ENCODE measurements at regions not wholly inside any gene's neighbourhood (a gene's known extent, or its start where the extent isn't known, plus 50 kb on each side); places are given as distances from the start of the nearest gene placed in this dataset.

DNA sequence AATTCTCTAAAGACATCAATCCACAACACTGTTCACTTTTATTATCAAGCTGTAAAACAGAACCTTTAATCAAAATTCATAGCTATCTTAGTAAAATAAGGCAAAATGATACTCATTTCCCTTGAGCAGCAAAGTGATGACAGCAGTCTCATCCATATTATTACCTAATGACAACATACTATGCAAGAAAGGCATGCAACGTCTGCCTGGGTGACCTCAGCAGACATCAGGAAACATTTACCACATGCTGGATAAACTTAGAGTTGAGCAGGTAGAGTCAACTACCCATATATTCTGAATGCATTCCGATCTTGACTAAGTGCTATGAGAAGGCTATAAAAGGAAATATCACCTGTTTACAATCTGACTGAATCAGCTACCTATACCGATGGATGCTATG is 145.1 kb downstream of the SIPA1L2 start:
- H2AFZ ChIP-seq (ENCODE audit: low read depth) = no peak overlapping the region
- TF ChIP-seq, protein P1, sequence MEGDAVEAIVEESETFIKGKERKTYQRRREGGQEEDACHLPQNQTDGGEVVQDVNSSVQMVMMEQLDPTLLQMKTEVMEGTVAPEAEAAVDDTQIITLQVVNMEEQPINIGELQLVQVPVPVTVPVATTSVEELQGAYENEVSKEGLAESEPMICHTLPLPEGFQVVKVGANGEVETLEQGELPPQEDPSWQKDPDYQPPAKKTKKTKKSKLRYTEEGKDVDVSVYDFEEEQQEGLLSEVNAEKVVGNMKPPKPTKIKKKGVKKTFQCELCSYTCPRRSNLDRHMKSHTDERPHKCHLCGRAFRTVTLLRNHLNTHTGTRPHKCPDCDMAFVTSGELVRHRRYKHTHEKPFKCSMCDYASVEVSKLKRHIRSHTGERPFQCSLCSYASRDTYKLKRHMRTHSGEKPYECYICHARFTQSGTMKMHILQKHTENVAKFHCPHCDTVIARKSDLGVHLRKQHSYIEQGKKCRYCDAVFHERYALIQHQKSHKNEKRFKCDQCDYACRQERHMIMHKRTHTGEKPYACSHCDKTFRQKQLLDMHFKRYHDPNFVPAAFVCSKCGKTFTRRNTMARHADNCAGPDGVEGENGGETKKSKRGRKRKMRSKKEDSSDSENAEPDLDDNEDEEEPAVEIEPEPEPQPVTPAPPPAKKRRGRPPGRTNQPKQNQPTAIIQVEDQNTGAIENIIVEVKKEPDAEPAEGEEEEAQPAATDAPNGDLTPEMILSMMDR (conservative IDR thresholded peaks at IDR 0.05; ENCODE audit: low read depth, low read length) = no peak

DNA sequence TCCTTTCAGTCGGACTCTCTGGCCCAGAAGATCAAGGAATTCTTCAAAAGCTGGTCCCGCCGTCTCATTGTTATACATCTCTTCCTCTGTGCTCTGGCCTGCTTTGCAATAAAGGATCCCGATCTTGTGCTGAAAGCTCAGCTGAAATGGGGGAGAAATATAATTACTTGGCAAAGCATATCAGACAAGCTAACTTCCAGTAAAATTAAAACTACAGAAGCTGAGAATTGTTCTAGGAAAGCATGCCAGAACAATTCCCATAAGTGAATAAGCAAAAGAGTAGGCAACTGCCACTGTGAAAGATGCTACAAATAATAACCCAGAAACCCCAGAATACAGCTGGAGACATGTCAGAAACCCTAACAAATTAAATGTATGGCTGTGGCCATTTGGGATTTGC is 146.1 kb downstream of the SIPA1L2 start:
- Histone ChIP-seq H3K4me1 (ENCODE audit: low read depth, poor library complexity, severe bottlenecking) (no peaks in the 10 kb centered on the region), H3K36me3 (ENCODE audit: insufficient read depth) (no peaks in the 10 kb centered on the region), H3K4me3 (IDR thresholded peaks at IDR 0.05; ENCODE audit: insufficient read depth, low read depth, low read length) (no peak overlapping the region), H2AFZ (ENCODE audit: low read depth) (no peak overlapping the region), H3K4me2 (no peak overlapping the region), H3K79me2 (ENCODE audit: insufficient read depth, low read depth) (no peaks in the 10 kb centered on the region), H4K20me1 (ENCODE audit: insufficient read depth) (no peaks in the 10 kb centered on the region), H3K27me3 (ENCODE audit: insufficient read depth, low read depth) (no peaks in the 10 kb centered on the region), H3K9ac (no peak overlapping the region), H3K27ac (no peak overlapping the region)
- TF ChIP-seq, protein P1 (conservative IDR thresholded peaks at IDR 0.05; ENCODE audit: low read depth, low read length) = no peak

More for the DNA sequence above, 145.1 kb downstream of the SIPA1L2 start:
- no peaks in the 10 kb centered on the region for H3K27me3 ChIP-seq (ENCODE audit: insufficient read depth, low read depth)
- H3K4me2 ChIP-seq = no peak overlapping the region
- H3K4me3 ChIP-seq (IDR thresholded peaks at IDR 0.05; ENCODE audit: insufficient read depth, low read depth, low read length) = no peak overlapping the region
- no peaks in the 10 kb centered on the region for H4K20me1 ChIP-seq (ENCODE audit: insufficient read depth)
- no peaks in the 10 kb centered on the region for H3K4me1 ChIP-seq (ENCODE audit: low read depth, poor library complexity, severe bottlenecking)
- no peaks in the 10 kb centered on the region for H3K79me2 ChIP-seq (ENCODE audit: insufficient read depth, low read depth)
- no peaks in the 10 kb centered on the region for H3K36me3 ChIP-seq (ENCODE audit: insufficient read depth)
- H3K27ac ChIP-seq = no peak overlapping the region
- H3K9ac ChIP-seq = no peak overlapping the region

DNA sequence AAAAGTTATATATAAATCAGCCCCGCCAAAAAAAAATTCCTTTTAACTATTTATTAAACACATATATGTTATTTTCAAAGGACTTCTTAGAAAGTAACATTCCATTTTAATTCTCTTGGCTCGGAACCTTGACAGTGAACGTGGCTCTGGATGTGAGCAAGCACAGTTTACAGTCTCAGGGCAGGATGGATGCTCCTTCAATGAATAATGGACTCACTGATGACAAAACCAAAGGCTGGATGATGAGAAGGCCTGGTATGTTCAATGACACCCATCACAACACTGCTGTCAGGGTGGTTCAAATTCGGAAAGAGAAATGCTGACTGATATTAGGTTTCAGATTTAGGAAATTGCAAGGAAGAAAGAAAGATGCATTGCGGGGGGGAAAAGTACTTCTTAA is 148.8 kb downstream of the SIPA1L2 start:
- no peaks in the 10 kb centered on the region for H3K79me2 ChIP-seq (ENCODE audit: insufficient read depth, low read depth)
- H3K36me3 ChIP-seq (ENCODE audit: insufficient read depth) = no peaks in the 10 kb centered on the region
- no peak overlapping the region for H3K4me2 ChIP-seq
- H3K27me3 ChIP-seq (ENCODE audit: insufficient read depth, low read depth) = no peaks in the 10 kb centered on the region
- no peak overlapping the region for H2AFZ ChIP-seq (ENCODE audit: low read depth)
- TF ChIP-seq, protein P1 (conservative IDR thresholded peaks at IDR 0.05; ENCODE audit: low read depth, low read length) = no peak
- H3K9ac ChIP-seq = no peak overlapping the region
- no peaks in the 10 kb centered on the region for H3K4me1 ChIP-seq (ENCODE audit: low read depth, poor library complexity, severe bottlenecking)
- H3K4me3 ChIP-seq (IDR thresholded peaks at IDR 0.05; ENCODE audit: insufficient read depth, low read depth, low read length) = no peak overlapping the region
- H4K20me1 ChIP-seq (ENCODE audit: insufficient read depth) = no peaks in the 10 kb centered on the region
- H3K27ac ChIP-seq = no peak overlapping the region

DNA sequence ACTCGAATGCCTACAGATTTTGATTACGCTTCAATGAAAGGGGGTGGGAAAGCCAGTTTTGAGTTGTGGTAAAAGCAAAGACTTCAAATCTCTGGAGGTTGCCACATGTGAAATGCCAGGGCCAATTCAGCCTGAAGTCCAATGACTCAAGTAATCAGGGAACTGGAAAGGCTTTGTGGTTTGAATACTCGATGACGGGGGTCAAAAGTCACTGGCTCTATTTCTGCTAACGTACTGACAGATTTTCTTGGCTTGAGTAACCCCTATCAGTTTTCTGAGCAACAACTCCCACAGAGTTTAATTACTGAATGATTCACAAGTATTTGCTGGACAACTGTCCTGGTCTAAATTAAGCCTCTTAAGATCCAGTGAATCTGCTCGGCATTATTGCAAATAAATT is 152.2 kb downstream of the SIPA1L2 start:
- no peaks in the 10 kb centered on the region for H3K36me3 ChIP-seq (ENCODE audit: insufficient read depth)
- H3K9ac ChIP-seq = no peak overlapping the region
- H3K27me3 ChIP-seq (ENCODE audit: insufficient read depth, low read depth) = no peaks in the 10 kb centered on the region
- H3K79me2 ChIP-seq (ENCODE audit: insufficient read depth, low read depth) = no peaks in the 10 kb centered on the region
- TF ChIP-seq, protein P1 (conservative IDR thresholded peaks at IDR 0.05; ENCODE audit: low read depth, low read length) = no peak
- no peak overlapping the region for H3K4me2 ChIP-seq
- H3K4me3 ChIP-seq (IDR thresholded peaks at IDR 0.05; ENCODE audit: insufficient read depth, low read depth, low read length) = no peak overlapping the region
- no peak overlapping the region for H2AFZ ChIP-seq (ENCODE audit: low read depth)
- no peaks in the 10 kb centered on the region for H3K4me1 ChIP-seq (ENCODE audit: low read depth, poor library complexity, severe bottlenecking)
- no peak overlapping the region for H3K27ac ChIP-seq
- no peaks in the 10 kb centered on the region for H4K20me1 ChIP-seq (ENCODE audit: insufficient read depth)
